Right atrium auricular region (tissue), 2 donors: ENCODE measurements at regions not wholly inside any gene's neighbourhood (a gene's known extent, or its start where the extent isn't known, plus 50 kb on each side); places are given as distances from the start of the nearest gene placed in this dataset.

ENCODE experiments used
- DNase-seq: peaks from one replicate; pipeline ENCODE4 v3.0.0-alpha.2; 2019; ENCODE audit warnings: low spot score
- H3K27ac ChIP-seq, 2 donors: fragments of 200-600 bp; sonication (generic); 1 replicate in 1 of 2; 2 replicates in 1 of 2; pipeline ENCODE4 v1.5.1; 2016 to 2019
- H3K27me3 ChIP-seq, 2 donors: fragments of 200-600 bp; sonication (generic); one replicate each; pipeline versions ENCODE4 v1.5.1 to v1.6.0; 2017 to 2019
- H3K36me3 ChIP-seq: fragments of 200-600 bp; sonication (generic); one replicate; pipeline ENCODE4 v1.5.1; 2016
- H3K4me1 ChIP-seq, 2 donors: fragments of 200-600 bp; sonication (generic); one replicate each; pipeline versions ENCODE4 v1.5.1 to v1.6.0; 2017 to 2019
- H3K4me3 ChIP-seq, 2 donors: fragments of 200-600 bp; sonication (generic); 1 replicate in 1 of 2; 2 replicates in 1 of 2; pipeline ENCODE4 v1.5.1; 2017 to 2019; ENCODE audit warnings: mild to moderate bottlenecking in 1 of 2, moderate library complexity in 1 of 2
- H3K9me3 ChIP-seq, 2 donors: fragments of 200-600 bp; sonication (generic); one replicate each; pipeline ENCODE4 v1.5.1; 2019
- TF ChIP-seq, protein P1 (sequence below), 2 donors: fragments of 200-600 bp; sonication (generic); IDR thresholded peaks; one replicate each; pipeline ENCODE4 v1.5.1; 2019; ENCODE audit warnings: antibody characterized with exemption in 2 of 2

DNA sequence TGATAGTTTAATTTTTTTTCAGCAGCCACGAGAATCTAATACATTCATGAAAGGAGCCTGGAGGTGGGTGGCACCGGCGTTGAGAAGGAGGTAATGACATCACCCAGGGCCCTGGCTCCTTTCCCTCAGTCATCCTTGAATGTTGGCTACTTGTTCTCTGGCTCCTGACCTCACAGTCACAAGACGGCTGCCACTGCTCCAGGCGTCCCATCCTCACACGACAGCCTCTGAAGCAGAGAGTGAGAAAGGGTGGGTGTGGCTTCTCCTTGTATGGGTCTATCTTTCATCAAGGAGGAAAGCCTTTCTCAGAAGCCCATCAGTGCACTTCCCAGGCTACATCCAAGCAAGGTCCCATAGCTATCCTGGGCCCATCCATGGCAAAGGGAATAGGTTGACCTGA is 207.6 kb upstream of the C14orf180 start:
- Histone ChIP-seq H3K36me3 (no peaks in the 10 kb centered on the region), H3K27ac (no peak overlapping the region), H3K4me1 (no peaks in the 10 kb centered on the region), H3K4me3 (no peak overlapping the region), H3K27me3 (no peaks in the 10 kb centered on the region), H3K9me3 (no peaks in the 10 kb centered on the region)
- TF ChIP-seq, protein P1, sequence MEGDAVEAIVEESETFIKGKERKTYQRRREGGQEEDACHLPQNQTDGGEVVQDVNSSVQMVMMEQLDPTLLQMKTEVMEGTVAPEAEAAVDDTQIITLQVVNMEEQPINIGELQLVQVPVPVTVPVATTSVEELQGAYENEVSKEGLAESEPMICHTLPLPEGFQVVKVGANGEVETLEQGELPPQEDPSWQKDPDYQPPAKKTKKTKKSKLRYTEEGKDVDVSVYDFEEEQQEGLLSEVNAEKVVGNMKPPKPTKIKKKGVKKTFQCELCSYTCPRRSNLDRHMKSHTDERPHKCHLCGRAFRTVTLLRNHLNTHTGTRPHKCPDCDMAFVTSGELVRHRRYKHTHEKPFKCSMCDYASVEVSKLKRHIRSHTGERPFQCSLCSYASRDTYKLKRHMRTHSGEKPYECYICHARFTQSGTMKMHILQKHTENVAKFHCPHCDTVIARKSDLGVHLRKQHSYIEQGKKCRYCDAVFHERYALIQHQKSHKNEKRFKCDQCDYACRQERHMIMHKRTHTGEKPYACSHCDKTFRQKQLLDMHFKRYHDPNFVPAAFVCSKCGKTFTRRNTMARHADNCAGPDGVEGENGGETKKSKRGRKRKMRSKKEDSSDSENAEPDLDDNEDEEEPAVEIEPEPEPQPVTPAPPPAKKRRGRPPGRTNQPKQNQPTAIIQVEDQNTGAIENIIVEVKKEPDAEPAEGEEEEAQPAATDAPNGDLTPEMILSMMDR (IDR thresholded peaks at IDR 0.05), result no peak
- no peak for DNase-seq

DNA sequence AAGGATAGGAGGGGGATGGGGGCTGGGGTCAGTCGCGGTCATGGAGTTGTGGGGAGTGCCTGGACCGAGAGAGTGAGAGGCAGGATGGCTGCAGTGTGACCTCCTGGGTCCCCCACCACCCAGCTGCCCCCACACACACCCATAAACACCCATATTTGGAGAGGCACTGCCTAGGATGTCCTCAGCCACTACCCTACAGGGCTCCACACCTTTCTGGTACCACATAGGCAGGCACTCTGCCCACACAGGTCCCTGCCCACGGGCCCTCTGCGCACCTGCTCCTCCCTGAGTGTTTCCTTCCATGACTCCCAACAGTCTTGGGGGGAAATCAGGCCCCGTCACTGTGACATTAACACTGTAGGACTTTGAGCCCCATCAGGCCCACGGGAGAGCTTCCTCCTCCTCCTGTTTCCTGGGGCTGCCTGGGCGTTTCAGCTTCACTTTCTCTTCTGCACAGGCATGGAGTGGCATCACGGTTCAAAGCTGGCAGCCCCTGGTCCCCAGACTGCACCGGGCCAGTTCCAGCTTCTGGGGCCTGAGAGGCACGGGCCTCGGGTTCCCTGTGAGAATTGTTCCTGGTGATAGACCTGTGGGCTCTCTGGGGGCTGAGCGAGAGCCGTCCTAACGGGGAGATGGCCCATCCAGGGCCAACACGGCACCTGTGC is 207.0 kb upstream of the C14orf180 start:
- no peaks in the 10 kb centered on the region for H3K4me1 ChIP-seq
- no peaks in the 10 kb centered on the region for H3K9me3 ChIP-seq
- H3K27me3 ChIP-seq, result no peaks in the 10 kb centered on the region
- DNase-seq, result no peak
- no peak overlapping the region for H3K27ac ChIP-seq
- H3K36me3 ChIP-seq, result no peaks in the 10 kb centered on the region
- H3K4me3 ChIP-seq, result no peak overlapping the region
- TF ChIP-seq, protein P1 (IDR thresholded peaks at IDR 0.05), result no peak

DNA sequence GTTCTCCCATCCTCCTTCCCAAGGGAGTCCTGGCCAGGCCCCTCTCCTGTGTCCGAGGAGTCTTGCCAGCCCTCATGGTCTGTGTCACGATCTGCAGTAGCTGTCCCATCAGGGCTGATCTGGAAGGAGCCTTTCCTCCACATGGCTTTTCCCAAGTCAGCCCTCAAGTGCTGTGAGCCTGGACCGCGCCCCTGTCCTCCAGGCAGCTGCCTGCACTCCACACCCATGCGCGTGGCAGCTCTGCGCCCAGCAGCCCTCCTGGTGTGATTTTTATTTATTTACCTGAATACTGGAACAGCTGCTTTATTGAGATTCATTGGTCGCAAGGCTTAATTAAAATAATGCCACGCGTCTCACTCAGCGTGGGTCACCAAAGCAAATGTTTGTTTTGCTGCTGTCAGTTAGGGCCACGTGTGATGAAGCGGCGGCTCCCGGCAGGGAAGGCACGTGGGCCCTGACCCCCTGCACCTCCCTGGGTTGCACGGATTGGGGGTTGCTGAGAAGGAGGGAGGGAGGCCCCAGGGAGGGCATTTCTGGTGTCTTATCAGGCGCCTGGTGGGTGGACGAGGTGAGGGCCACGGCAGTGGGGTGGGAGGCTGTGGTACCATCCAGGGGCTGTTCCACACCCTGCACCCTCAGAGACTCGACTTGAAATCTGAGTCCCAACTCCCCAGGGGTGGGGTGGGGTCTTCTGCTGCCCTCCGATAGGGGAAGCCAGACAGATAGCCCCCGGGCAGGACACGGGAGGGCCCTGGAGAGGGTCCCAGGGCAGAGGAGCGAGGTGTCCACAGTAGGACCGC is 206.3 kb upstream of the C14orf180 start:
- no peak overlapping the region for H3K4me3 ChIP-seq
- no peaks in the 10 kb centered on the region for H3K36me3 ChIP-seq
- TF ChIP-seq, protein P1 (IDR thresholded peaks at IDR 0.05), result no peak
- H3K9me3 ChIP-seq, result no peaks in the 10 kb centered on the region
- no peak for DNase-seq
- no peaks in the 10 kb centered on the region for H3K4me1 ChIP-seq
- H3K27ac ChIP-seq, result no peak overlapping the region
- no peaks in the 10 kb centered on the region for H3K27me3 ChIP-seq

DNA sequence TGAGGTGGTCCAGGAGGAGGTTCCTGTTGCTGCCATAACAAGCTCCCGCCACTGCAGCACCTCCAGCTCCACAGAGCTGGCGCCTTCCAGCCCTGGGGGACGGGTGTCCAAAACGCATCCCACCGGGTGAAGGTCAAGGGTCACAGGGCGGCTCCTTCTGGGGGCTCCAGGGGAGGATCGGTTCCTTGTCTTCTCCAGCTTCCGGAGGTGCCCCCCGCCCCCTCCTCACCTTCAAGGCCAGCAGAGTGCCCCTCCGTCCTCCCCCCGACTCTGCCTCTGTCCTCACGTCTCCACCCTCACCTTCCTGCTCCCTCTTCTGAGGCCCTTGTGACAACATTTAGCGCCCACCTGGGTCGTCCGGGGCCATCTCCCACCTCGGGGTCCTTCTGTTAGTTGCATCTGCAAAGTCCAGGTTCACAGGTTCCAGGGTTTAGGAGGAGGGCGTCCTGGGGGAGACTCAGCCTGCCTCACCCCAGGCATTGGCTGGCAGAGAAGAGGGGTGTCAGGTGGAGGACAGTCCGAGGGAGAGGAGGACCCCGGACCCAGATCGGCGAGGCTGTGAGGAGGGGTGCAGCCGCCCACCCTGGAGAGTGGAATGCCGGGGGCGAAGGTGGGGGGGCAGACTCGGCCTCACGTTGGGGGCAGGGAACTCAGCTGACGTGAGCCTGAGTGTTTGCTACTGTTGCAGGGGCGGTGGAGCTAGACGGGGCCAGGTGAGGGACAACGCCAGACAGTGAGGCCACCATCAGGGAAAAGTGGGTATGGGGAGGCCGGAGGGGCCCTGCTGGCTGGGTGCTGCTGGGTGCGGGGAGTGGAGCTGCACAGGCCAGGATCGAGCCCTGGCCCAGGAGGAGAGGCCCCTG is 205.5 kb upstream of the C14orf180 start:
- Histone ChIP-seq H3K27ac (no peak overlapping the region), H3K4me1 (no peaks in the 10 kb centered on the region), H3K4me3 (no peak overlapping the region), H3K36me3 (no peaks in the 10 kb centered on the region), H3K27me3 (no peaks in the 10 kb centered on the region), H3K9me3 (no peaks in the 10 kb centered on the region)
- DNase-seq, result no peak
- TF ChIP-seq, protein P1 (IDR thresholded peaks at IDR 0.05), result no peak

DNA sequence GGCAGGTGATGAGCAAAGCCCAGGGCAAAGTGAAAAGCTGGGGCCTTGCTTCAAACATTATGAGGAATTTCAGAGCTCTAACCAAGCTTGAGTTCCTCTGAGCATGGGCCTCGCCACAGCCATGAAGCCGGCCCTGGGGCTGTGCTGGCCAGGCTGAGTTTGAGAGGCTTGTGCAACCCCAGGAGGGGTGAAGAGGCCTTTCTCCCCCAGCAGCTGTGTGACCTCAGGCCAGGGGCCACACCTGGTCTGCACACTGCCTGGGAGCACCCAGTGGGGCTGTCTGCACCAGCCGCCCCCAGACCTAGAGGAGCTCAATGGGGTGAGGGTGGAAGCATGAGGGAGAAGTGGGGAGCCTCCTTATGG is 204.9 kb upstream of the C14orf180 start:
- H3K9me3 ChIP-seq, result peaks cover 0 to 6% of the 10 kb centered on the region in 2 donors
- TF ChIP-seq, protein P1 (IDR thresholded peaks at IDR 0.05), result no peak
- H3K27me3 ChIP-seq, result no peaks in the 10 kb centered on the region
- no peak overlapping the region for H3K4me3 ChIP-seq
- H3K27ac ChIP-seq, result no peak overlapping the region
- H3K4me1 ChIP-seq, result no peaks in the 10 kb centered on the region
- DNase-seq, result no peak
- H3K36me3 ChIP-seq, result no peaks in the 10 kb centered on the region
